K562 (cell line): ENCODE measurements at regions not wholly inside any gene's neighbourhood (a gene's known extent, or its start where the extent isn't known, plus 50 kb on each side); places are given as distances from the start of the nearest gene placed in this dataset.

ENCODE experiments used
- ATAC-seq: fragments of 200-7000 bp; cut with Tn5 transposase; 3 replicates; pipeline ENCODE4 v1.9.1; 2020; ENCODE audit warnings: moderate library complexity
- BruUV-seq: library from RNA; stranded (reverse); fragments of 400-500 nt; replicated peaks from 2 replicates; lab custom pipeline; 2021; lab: Mats Ljungman, UMichigan
- CTCF ChIA-PET: fragments of 300-600 bp; formaldehyde crosslinking; extraction: SDS; loops from one replicate; lab custom pipeline; 2021; ENCODE audit warnings: low intra/inter-chr PET ratio; lab: Yijun Ruan, JAX
- POLR2A ChIA-PET: fragments of 300-600, 350-650 bp; sonication (Branson Sonifier 250); formaldehyde crosslinking; extraction: SDS; loops from one replicate; lab custom pipeline; 2021; ENCODE audit warnings: antibody characterized with exemption, inconsistent platforms; lab: Yijun Ruan, JAX
- DNase-seq, 4 experiments: peaks; one replicate each; pipeline versions ENCODE4 v3.0.0 to v3.0.0-alpha.2; 2011 to 2018; ENCODE audit warnings: low spot score in 3 of 4, mixed read lengths in 3 of 4; ENCODE audit errors: extremely low read depth in 1 of 4
- FAIRE-seq: peaks from 2 replicates; lab custom pipeline; 2011; peaks lifted over from hg19 to GRCh38; lab: Jason Lieb, UNC
- H2AFZ ChIP-seq: 2 replicates; pipeline ENCODE4 v1.6.0; 2011; ENCODE audit warnings: low read depth, low read length, control low read depth, inconsistent platforms
- H3K27ac ChIP-seq: fragments of 200-600 bp; 3 replicates; pipeline ENCODE4 v1.8.0; 2011; ENCODE audit warnings: low read depth, mild to moderate bottlenecking, control low read depth, inconsistent platforms, low read length, moderate library complexity, mixed read lengths; ENCODE audit errors: extremely low read depth
- H3K27me3 ChIP-seq, 2 experiments: fragments of 300-600 bp in 1 of 2; 2 replicates in 1 of 2; 3 replicates in 1 of 2; pipeline versions ENCODE4 v1.6.0 to v1.8.0; 2011; ENCODE audit warnings: inconsistent platforms in 2 of 2, low read length in 2 of 2, mild to moderate bottlenecking in 1 of 2, mixed read lengths in 1 of 2, moderate library complexity in 1 of 2; ENCODE audit not compliant: control insufficient read depth in 2 of 2, insufficient read depth in 2 of 2
- H3K36me3 ChIP-seq: fragments of 300-600 bp; 3 replicates; pipeline ENCODE4 v1.8.0; 2011; ENCODE audit warnings: mild to moderate bottlenecking, low read length, inconsistent platforms; ENCODE audit not compliant: control insufficient read depth, insufficient read depth
- H3K4me1 ChIP-seq, 2 experiments: fragments of 200-600 bp in 1 of 2; replicated peaks in 1 of 2; 2 replicates in 1 of 2; 3 replicates in 1 of 2; pipeline versions ENCODE4 v1.5.1 to v1.8.0; 2011; ENCODE audit warnings: inconsistent platforms in 2 of 2, low read length in 2 of 2, mild to moderate bottlenecking in 1 of 2, mixed read lengths in 1 of 2, moderate library complexity in 1 of 2; ENCODE audit not compliant: control insufficient read depth in 2 of 2, insufficient read depth in 2 of 2
- H3K4me2 ChIP-seq: 2 replicates; pipeline ENCODE4 v1.6.1; 2011; ENCODE audit warnings: low read length, control low read depth, inconsistent platforms, mixed read lengths; ENCODE audit not compliant: insufficient read depth
- H3K4me3 ChIP-seq: fragments of 200-600 bp; sonication (generic), shearing (Covaris generic); 2 replicates; pipeline ENCODE4 v1.5.1; 2016; ENCODE audit warnings: control low read depth, inconsistent platforms
- H3K79me2 ChIP-seq: fragments of 200-600 bp; 3 replicates; pipeline ENCODE4 v1.8.0; 2011; ENCODE audit warnings: low read length, inconsistent platforms; ENCODE audit not compliant: control insufficient read depth, insufficient read depth
- H3K9ac ChIP-seq, 2 experiments: 2 replicates each; pipeline versions ENCODE4 v1.6.0 to v1.6.1; 2011; ENCODE audit warnings: low read depth in 2 of 2, low read length in 2 of 2, control low read depth in 1 of 2, inconsistent platforms in 1 of 2, mild to moderate bottlenecking in 1 of 2, mixed read lengths in 1 of 2; ENCODE audit not compliant: insufficient read depth in 1 of 2
- H3K9me1 ChIP-seq: one replicate; pipeline ENCODE4 v1.6.0; 2011; ENCODE audit warnings: inconsistent platforms, mild to moderate bottlenecking, low read length, moderate library complexity; ENCODE audit not compliant: control insufficient read depth, insufficient read depth
- H3K9me3 ChIP-seq: replicated peaks from 2 replicates; pipeline ENCODE4 v1.5.1; 2011; ENCODE audit warnings: low read depth, low read length, inconsistent platforms; ENCODE audit not compliant: control insufficient read depth, insufficient read depth
- H4K20me1 ChIP-seq: replicated peaks from 2 replicates; pipeline ENCODE4 v1.6.1; 2011; ENCODE audit warnings: low read length, inconsistent platforms, mixed read lengths; ENCODE audit not compliant: control insufficient read depth, insufficient read depth
- AFF1 ChIP-seq, 2 experiments: fragments of 450-650 bp; IDR thresholded peaks; 2 replicates each; pipeline ENCODE4 v1.6.1; 2018; ENCODE audit warnings: mild to moderate bottlenecking in 2 of 2, low read depth in 1 of 2; ENCODE audit not compliant: partially characterized antibody in 2 of 2
- ETV6 ChIP-seq, 3 experiments: fragments of 150-350 bp in 1 of 3; sonication (generic) in 1 of 3; formaldehyde crosslinking in 1 of 3; IDR thresholded peaks; 2 replicates each; pipeline versions ENCODE4 v1.6.1 to v1.8.0; 2014 to 2022; ENCODE audit warnings: borderline replicate concordance in 2 of 3, low read depth in 2 of 3, antibody characterized with exemption in 1 of 3, low read length in 1 of 3, mild to moderate bottlenecking in 1 of 3, missing genetic modification reagents in 1 of 3
- FUS ChIP-seq: fragments of 200-400 bp; formaldehyde crosslinking; optimal IDR thresholded peaks from 2 replicates; pipeline ENCODE3; 2017; ENCODE audit warnings: low read depth, low read length
- GABPB2 ChIP-seq: fragments of 250-450 bp; sonication (Bioruptor Pico); conservative IDR thresholded peaks from 2 replicates; pipeline ENCODE4 v1.5.1; 2021; ENCODE audit warnings: mild to moderate bottlenecking
- HDAC1 ChIP-seq, 2 experiments: fragments of 450-650 bp; IDR thresholded peaks; 2 replicates each; pipeline ENCODE4 v1.6.1; 2016 to 2017; ENCODE audit warnings: inconsistent platforms in 1 of 2, mild to moderate bottlenecking in 1 of 2, moderate library complexity in 1 of 2
- HNRNPLL ChIP-seq: fragments of 200-400 bp; formaldehyde crosslinking; IDR thresholded peaks from 2 replicates; pipeline ENCODE4 v1.6.1; 2017; ENCODE audit warnings: low read length, low read depth, mild to moderate bottlenecking; ENCODE audit not compliant: poor library complexity, severe bottlenecking
- MLX ChIP-seq, 2 experiments: fragments of 450-650 bp in 1 of 2; sonication (generic) in 1 of 2; formaldehyde crosslinking; conservative IDR thresholded peaks; 2 replicates each; pipeline versions ENCODE4 v1.4.0 to v1.8.1; 2020 to 2022; ENCODE audit warnings: mild to moderate bottlenecking in 1 of 2, missing genetic modification reagents in 1 of 2
- RBM39 ChIP-seq: fragments of 200-400 bp; formaldehyde crosslinking; optimal IDR thresholded peaks from 2 replicates; pipeline ENCODE3; 2018; ENCODE audit warnings: low read depth, low read length
- SNIP1 ChIP-seq: fragments of 450-650 bp; IDR thresholded peaks from 2 replicates; pipeline ENCODE4 v1.7.1; 2017; ENCODE audit warnings: low read depth, mild to moderate bottlenecking
- YBX1 ChIP-seq: fragments of 450-650 bp; IDR thresholded peaks from 2 replicates; pipeline ENCODE4 v1.7.1; 2016; ENCODE audit warnings: mild to moderate bottlenecking
- ZBTB17 ChIP-seq: fragments of 450-650 bp; formaldehyde crosslinking; IDR thresholded peaks from 2 replicates; pipeline ENCODE4 v1.4.0; 2020; ENCODE audit warnings: mild to moderate bottlenecking
- ZBTB5 ChIP-seq: fragments of 450-650 bp; IDR thresholded peaks from 2 replicates; pipeline ENCODE4 v1.6.1; 2017; ENCODE audit warnings: antibody characterized with exemption
- ZNF232 ChIP-seq: sonication (generic); formaldehyde crosslinking; IDR thresholded peaks from 2 replicates; pipeline ENCODE4 v1.8.0; 2022; ENCODE audit warnings: mild to moderate bottlenecking, missing genetic modification reagents
- ZNF395 ChIP-seq: fragments of 200-800 bp; sonication (Bioruptor generic); IDR thresholded peaks from 2 replicates; pipeline ENCODE4 v1.6.1; 2017; ENCODE audit warnings: missing genetic modification characterization, missing compliant biosample characterization
- WGBS: fragments of 100-300 bp; shearing (Covaris generic); methylation state at CpG from one replicate; pipeline ENCODE4 v1.1.6; 2016; ENCODE audit warnings: low coverage, mixed read lengths; ENCODE audit not compliant: insufficient coverage; ENCODE audit errors: missing lambda C conversion rate; 5-methylcytosine and 5-hydroxymethylcytosine counted together
- in situ Hi-C: fragments of 300-500 bp; cut with MboI; formaldehyde crosslinking; loops from 4 replicates; pipeline ENCODE4 v1.15.0; 2018; ENCODE audit warnings: inconsistent platforms, mixed read lengths
- intact Hi-C: fragments of 100-400 bp; cut with micrococcal nuclease; formaldehyde crosslinking; loops from 2 replicates; pipeline ENCODE4 v1.14.2; 2022

DNA sequence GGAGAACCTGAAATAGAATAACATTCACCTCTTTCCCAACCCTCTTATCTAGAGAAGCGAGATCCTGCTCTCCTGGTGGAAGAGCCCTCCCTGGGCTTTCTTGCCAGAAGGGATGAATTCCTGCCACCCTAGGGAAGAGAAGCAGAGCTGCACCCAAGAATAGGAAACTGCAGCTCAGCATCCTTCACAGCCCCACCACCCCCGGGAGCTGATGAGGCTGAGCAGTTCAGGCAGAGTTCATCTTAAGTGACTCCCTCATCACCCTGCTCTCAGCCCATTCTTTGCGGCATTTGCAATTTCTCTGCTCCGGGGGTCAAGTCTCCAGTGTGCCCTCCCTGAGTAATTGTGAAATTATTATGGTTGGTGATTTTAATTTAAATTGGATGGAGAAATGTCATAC, 514.9 kb downstream of the BUD13 start:
- peaks cover 0 to 10% of the 10 kb centered on the region in 2 experiments; a peak in 1 of 5 replicates for H3K27me3 ChIP-seq
- 2% methylated on average over 4 of the region's 4 CpGs for WGBS
- no peak overlapping the region for H3K9ac ChIP-seq
- no peaks in the 10 kb centered on the region for H3K9me3 ChIP-seq
- no peak overlapping the region for H3K27ac ChIP-seq
- no peaks in the 10 kb centered on the region for H3K4me1 ChIP-seq
- no peak overlapping the region for H2AFZ ChIP-seq
- intact Hi-C loops (no loop called here), in situ Hi-C loops (no loop called here)
- no peaks in the 10 kb centered on the region for H3K79me2 ChIP-seq
- DNase-seq (no peak), ATAC-seq (no peak), FAIRE-seq (no peak)
- H3K36me3 ChIP-seq: no peaks in the 10 kb centered on the region
- no peak overlapping the region for H3K4me2 ChIP-seq
- CTCF ChIA-PET: no interaction called here
- no peak overlapping the region for H3K4me3 ChIP-seq
- H4K20me1 ChIP-seq: no peaks in the 10 kb centered on the region
- POLR2A ChIA-PET: interaction anchor here (1.0 kb wide), 1 partner anchor 10 kb away, joined by 3 read pairs; no protein-coding TSS in a partner anchor
- no TSS peak for BruUV-seq
- no peaks in the 10 kb centered on the region for H3K9me1 ChIP-seq
- TF ChIP-seq HNRNPLL (no peak), RBM39 (no peak), SNIP1 (no peak), AFF1 (IDR thresholded peaks at IDR 0.05; ENCODE audit: low read depth in 1 of 2, partially characterized antibody in 2 of 2) (no peak), ZNF395 (no peak), ZBTB5 (no peak), HDAC1 (IDR thresholded peaks at IDR 0.05) (no peak), ETV6 (IDR thresholded peaks at IDR 0.05; ENCODE audit: borderline replicate concordance in 1 of 2, low read depth in 2 of 2, low read length in 1 of 2) (no peak), ETV6 (CRISPR knock-in tag; IDR thresholded peaks at IDR 0.05; ENCODE audit: borderline replicate concordance) (no peak), ZNF232 (CRISPR knock-in tag) (no peak), MLX (CRISPR knock-in tag; conservative IDR thresholded peaks at IDR 0.05) (no peak), FUS (no peak), GABPB2 (no peak), YBX1 (no peak), ZBTB17 (CRISPR knock-in tag) (no peak)
